ENCODE measurements at regions not wholly inside any gene's neighbourhood (a gene's known extent, or its start where the extent isn't known, plus 50 kb on each side); places are given as distances from the start of the nearest gene placed in this dataset.

- WGBS (ENCODE audit: insufficient coverage) = 100% methylated on average over 2 of the region's 6 CpGs
- Histone ChIP-seq H3K9me3 (ENCODE audit: control insufficient read depth, insufficient read depth, low read length) (no peaks in the 10 kb centered on the region), H3K27me3 (ENCODE audit: control insufficient read depth, insufficient read depth, low read length) (no peaks in the 10 kb centered on the region), H3K4me3 (ENCODE audit: low read depth, low read length) (no peak overlapping the region), H3K27ac (ENCODE audit: low read depth, low read length) (no peak overlapping the region), H3K4me1 (ENCODE audit: control insufficient read depth, insufficient read depth, low read length) (no peaks in the 10 kb centered on the region), H3K36me3 (ENCODE audit: control insufficient read depth, insufficient read depth, low read length) (no peaks in the 10 kb centered on the region)
- peak in 1 of 6 donors; percentile 40 for DNase-seq (ENCODE audit: low read depth in 4 of 6, low spot score in 6 of 6)
Observed at GRCh38 chr12:46492471-46493085, 120.0 kb upstream of the SLC38A2 start.

- no CpG with 5 or more reads among the region's 1 CpG for WGBS (ENCODE audit: insufficient coverage)
- H3K4me1 ChIP-seq (ENCODE audit: control insufficient read depth, insufficient read depth, low read length) = no peaks in the 10 kb centered on the region
- H3K9me3 ChIP-seq (ENCODE audit: control insufficient read depth, insufficient read depth, low read length) = no peaks in the 10 kb centered on the region
- H3K27ac ChIP-seq (ENCODE audit: low read depth, low read length) = no peak overlapping the region
- no peaks in the 10 kb centered on the region for H3K27me3 ChIP-seq (ENCODE audit: control insufficient read depth, insufficient read depth, low read length)
- no peak overlapping the region for H3K4me3 ChIP-seq (ENCODE audit: low read depth, low read length)
- DNase-seq (ENCODE audit: low read depth in 4 of 6, low spot score in 6 of 6) = no peak
- H3K36me3 ChIP-seq (ENCODE audit: control insufficient read depth, insufficient read depth, low read length) = no peaks in the 10 kb centered on the region
Observed at GRCh38 chr12:46491548-46491947, 119.0 kb upstream of the SLC38A2 start.

GRCh38 chr12:46490635-46491034 is 118.1 kb upstream of the SLC38A2 start:
- no peaks in the 10 kb centered on the region for H3K4me1 ChIP-seq (ENCODE audit: control insufficient read depth, insufficient read depth, low read length)
- no peaks in the 10 kb centered on the region for H3K9me3 ChIP-seq (ENCODE audit: control insufficient read depth, insufficient read depth, low read length)
- WGBS (ENCODE audit: insufficient coverage) = 50% methylated on average over 1 of the region's 1 CpG
- H3K36me3 ChIP-seq (ENCODE audit: control insufficient read depth, insufficient read depth, low read length) = no peaks in the 10 kb centered on the region
- no peak for DNase-seq (ENCODE audit: low read depth in 4 of 6, low spot score in 6 of 6)
- H3K27ac ChIP-seq (ENCODE audit: low read depth, low read length) = no peak overlapping the region
- H3K4me3 ChIP-seq (ENCODE audit: low read depth, low read length) = no peak overlapping the region
- H3K27me3 ChIP-seq (ENCODE audit: control insufficient read depth, insufficient read depth, low read length) = no peaks in the 10 kb centered on the region

- 63% methylated on average over 5 of the region's 5 CpGs for WGBS (ENCODE audit: insufficient coverage)
- DNase-seq (ENCODE audit: low read depth in 4 of 6, low spot score in 6 of 6) = no peak
- H3K4me1 ChIP-seq (ENCODE audit: control insufficient read depth, insufficient read depth, low read length) = no peaks in the 10 kb centered on the region
- H3K4me3 ChIP-seq (ENCODE audit: low read depth, low read length) = no peak overlapping the region
- H3K9me3 ChIP-seq (ENCODE audit: control insufficient read depth, insufficient read depth, low read length) = no peaks in the 10 kb centered on the region
- no peak overlapping the region for H3K27ac ChIP-seq (ENCODE audit: low read depth, low read length)
- no peaks in the 10 kb centered on the region for H3K36me3 ChIP-seq (ENCODE audit: control insufficient read depth, insufficient read depth, low read length)
- H3K27me3 ChIP-seq (ENCODE audit: control insufficient read depth, insufficient read depth, low read length) = no peaks in the 10 kb centered on the region
Observed at GRCh38 chr12:46489951-46490388, 117.4 kb upstream of the SLC38A2 start.

GRCh38 chr12:46487567-46488131 is 115.1 kb upstream of the SLC38A2 start:
- H3K9me3 ChIP-seq (ENCODE audit: control insufficient read depth, insufficient read depth, low read length) = no peaks in the 10 kb centered on the region
- no peak for DNase-seq (ENCODE audit: low read depth in 4 of 6, low spot score in 6 of 6)
- no peaks in the 10 kb centered on the region for H3K4me1 ChIP-seq (ENCODE audit: control insufficient read depth, insufficient read depth, low read length)
- no peak overlapping the region for H3K27ac ChIP-seq (ENCODE audit: low read depth, low read length)
- no peaks in the 10 kb centered on the region for H3K27me3 ChIP-seq (ENCODE audit: control insufficient read depth, insufficient read depth, low read length)
- H3K36me3 ChIP-seq (ENCODE audit: control insufficient read depth, insufficient read depth, low read length) = no peaks in the 10 kb centered on the region
- no peak overlapping the region for H3K4me3 ChIP-seq (ENCODE audit: low read depth, low read length)
- 94% methylated on average over 5 of the region's 7 CpGs for WGBS (ENCODE audit: insufficient coverage)

GRCh38 chr12:46486588-46486987 is 114.0 kb upstream of the SLC38A2 start:
- Histone ChIP-seq H3K4me1 (ENCODE audit: control insufficient read depth, insufficient read depth, low read length) (no peaks in the 10 kb centered on the region), H3K27ac (ENCODE audit: low read depth, low read length) (no peak overlapping the region), H3K9me3 (ENCODE audit: control insufficient read depth, insufficient read depth, low read length) (no peaks in the 10 kb centered on the region), H3K36me3 (ENCODE audit: control insufficient read depth, insufficient read depth, low read length) (no peaks in the 10 kb centered on the region), H3K4me3 (ENCODE audit: low read depth, low read length) (no peak overlapping the region), H3K27me3 (ENCODE audit: control insufficient read depth, insufficient read depth, low read length) (no peaks in the 10 kb centered on the region)
- DNase-seq (ENCODE audit: low read depth in 4 of 6, low spot score in 6 of 6) = no peak

- H3K36me3 ChIP-seq (ENCODE audit: control insufficient read depth, insufficient read depth, low read length) = no peaks in the 10 kb centered on the region
- no peaks in the 10 kb centered on the region for H3K27me3 ChIP-seq (ENCODE audit: control insufficient read depth, insufficient read depth, low read length)
- 98% methylated on average over 4 of the region's 5 CpGs for WGBS (ENCODE audit: insufficient coverage)
- no peak overlapping the region for H3K4me3 ChIP-seq (ENCODE audit: low read depth, low read length)
- no peak overlapping the region for H3K27ac ChIP-seq (ENCODE audit: low read depth, low read length)
- H3K4me1 ChIP-seq (ENCODE audit: control insufficient read depth, insufficient read depth, low read length) = no peaks in the 10 kb centered on the region
- no peak for DNase-seq (ENCODE audit: low read depth in 4 of 6, low spot score in 6 of 6)
- no peaks in the 10 kb centered on the region for H3K9me3 ChIP-seq (ENCODE audit: control insufficient read depth, insufficient read depth, low read length)
Observed at GRCh38 chr12:46485853-46486252, 113.3 kb upstream of the SLC38A2 start.

- WGBS (ENCODE audit: insufficient coverage) = 87% methylated on average over 4 of the region's 6 CpGs
- H3K27ac ChIP-seq (ENCODE audit: low read depth, low read length) = no peak overlapping the region
- H3K9me3 ChIP-seq (ENCODE audit: control insufficient read depth, insufficient read depth, low read length) = no peaks in the 10 kb centered on the region
- H3K27me3 ChIP-seq (ENCODE audit: control insufficient read depth, insufficient read depth, low read length) = no peaks in the 10 kb centered on the region
- no peak for DNase-seq (ENCODE audit: low read depth in 4 of 6, low spot score in 6 of 6)
- H3K4me1 ChIP-seq (ENCODE audit: control insufficient read depth, insufficient read depth, low read length) = no peaks in the 10 kb centered on the region
- H3K36me3 ChIP-seq (ENCODE audit: control insufficient read depth, insufficient read depth, low read length) = no peaks in the 10 kb centered on the region
- H3K4me3 ChIP-seq (ENCODE audit: low read depth, low read length) = no peak overlapping the region
Observed at GRCh38 chr12:46484396-46485061, 112.0 kb upstream of the SLC38A2 start.

GRCh38 chr12:46483572-46484395 is 111.2 kb upstream of the SLC38A2 start:
- Histone ChIP-seq H3K27ac (ENCODE audit: low read depth, low read length) (no peak overlapping the region), H3K27me3 (ENCODE audit: control insufficient read depth, insufficient read depth, low read length) (no peaks in the 10 kb centered on the region), H3K9me3 (ENCODE audit: control insufficient read depth, insufficient read depth, low read length) (no peaks in the 10 kb centered on the region), H3K4me1 (ENCODE audit: control insufficient read depth, insufficient read depth, low read length) (no peaks in the 10 kb centered on the region), H3K36me3 (ENCODE audit: control insufficient read depth, insufficient read depth, low read length) (no peaks in the 10 kb centered on the region), H3K4me3 (ENCODE audit: low read depth, low read length) (no peak overlapping the region)
- no CpG with 5 or more reads among the region's 4 CpGs for WGBS (ENCODE audit: insufficient coverage)
- DNase-seq (ENCODE audit: low read depth in 4 of 6, low spot score in 6 of 6) = no peak
